ENCODE measurements at regions not wholly inside any gene's neighbourhood (a gene's known extent, or its start where the extent isn't known, plus 50 kb on each side); places are given as distances from the start of the nearest gene placed in this dataset.

DNA sequence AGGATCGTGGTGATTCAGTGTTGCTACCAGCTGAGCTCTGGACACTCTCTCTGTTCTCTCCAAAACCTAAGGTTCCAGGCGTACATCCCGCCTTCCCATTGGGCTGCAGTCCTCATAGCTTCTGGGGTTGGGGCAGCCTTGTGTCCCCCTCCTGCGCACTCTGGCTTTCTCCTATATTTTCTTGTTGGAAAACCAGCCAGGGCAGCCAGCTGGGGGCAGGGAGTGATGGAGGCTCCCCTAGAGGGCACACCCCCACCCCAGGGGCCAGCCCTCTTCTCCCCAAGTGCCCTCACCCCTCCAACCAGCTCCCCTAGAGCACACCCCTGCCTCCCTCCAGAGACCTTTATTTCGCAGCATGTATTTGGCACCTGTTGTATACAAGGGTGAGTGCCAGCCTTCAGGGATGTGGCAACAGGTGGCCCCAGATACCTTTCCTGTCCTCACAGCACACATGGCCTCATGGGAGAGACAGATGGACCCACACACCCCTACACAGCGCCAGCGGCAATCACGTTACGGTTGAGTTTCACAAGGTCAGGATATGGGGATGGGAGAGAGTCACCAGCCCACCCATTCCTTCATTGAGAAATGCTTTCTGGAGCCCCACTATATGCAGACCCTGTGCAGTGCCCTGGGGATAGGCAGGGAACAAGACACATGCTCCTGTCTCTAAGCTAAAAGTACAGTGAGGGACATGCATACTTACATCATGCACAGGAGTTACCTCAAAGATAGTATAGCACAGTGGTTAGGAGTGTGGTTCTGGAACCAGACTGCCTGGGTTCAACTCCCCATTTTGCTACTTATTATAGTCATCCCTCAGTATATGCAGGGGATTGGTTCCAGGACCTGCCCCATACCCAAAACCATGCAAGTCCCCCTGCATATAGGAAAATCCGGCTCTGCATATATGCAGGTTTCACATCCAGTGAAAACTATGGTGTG lies 141.1 kb downstream of the PHETA1 start:
- intact Hi-C loops (cut with DNase I), result no loop called here
- DNase-seq, result peak in 2 of 10 donors; percentile 51 to 74

DNA sequence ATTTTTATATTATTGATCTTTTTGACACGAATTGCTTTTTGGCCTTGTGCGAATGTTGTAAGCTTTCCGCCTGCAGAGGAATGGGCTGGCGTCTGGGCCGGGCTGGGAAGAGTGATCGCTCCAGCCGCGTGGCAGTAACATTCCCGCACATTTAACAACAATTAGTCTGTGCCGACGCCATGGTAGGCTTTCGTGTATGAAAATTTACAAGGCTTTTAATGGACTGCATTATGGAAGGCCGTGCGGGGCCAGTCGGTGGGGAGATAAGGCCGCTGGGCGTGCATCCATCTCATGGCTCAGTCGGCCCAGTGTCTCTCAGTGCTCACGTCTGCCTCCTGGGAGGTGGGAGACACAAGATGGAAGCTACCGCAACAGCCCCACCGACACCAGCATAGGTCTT lies 142.2 kb downstream of the PHETA1 start:
- peak in 2 of 10 donors; percentile 24 to 31 for DNase-seq
- intact Hi-C loops (cut with DNase I), result no loop called here

DNA sequence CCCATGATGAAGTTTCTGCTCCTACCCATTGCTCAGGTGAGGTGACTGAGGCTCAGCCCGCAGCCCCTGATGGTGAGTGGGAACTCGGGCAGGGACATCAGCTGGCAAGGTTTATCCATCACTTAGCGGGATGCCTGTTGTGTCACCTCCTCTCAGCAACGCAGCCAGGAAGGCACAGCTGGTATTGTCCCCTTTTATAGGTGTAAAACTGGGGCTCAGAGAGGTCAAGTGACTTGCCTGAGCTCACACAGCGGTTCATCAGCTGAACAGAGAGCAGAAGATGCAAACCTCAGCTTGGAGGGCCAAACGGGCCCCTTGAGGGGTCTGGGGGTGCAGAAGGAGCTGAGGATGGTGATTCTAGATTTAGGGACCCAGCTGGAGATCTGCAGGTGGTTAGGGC lies 143.6 kb downstream of the PHETA1 start:
- intact Hi-C loops (cut with DNase I), result no loop called here

DNA sequence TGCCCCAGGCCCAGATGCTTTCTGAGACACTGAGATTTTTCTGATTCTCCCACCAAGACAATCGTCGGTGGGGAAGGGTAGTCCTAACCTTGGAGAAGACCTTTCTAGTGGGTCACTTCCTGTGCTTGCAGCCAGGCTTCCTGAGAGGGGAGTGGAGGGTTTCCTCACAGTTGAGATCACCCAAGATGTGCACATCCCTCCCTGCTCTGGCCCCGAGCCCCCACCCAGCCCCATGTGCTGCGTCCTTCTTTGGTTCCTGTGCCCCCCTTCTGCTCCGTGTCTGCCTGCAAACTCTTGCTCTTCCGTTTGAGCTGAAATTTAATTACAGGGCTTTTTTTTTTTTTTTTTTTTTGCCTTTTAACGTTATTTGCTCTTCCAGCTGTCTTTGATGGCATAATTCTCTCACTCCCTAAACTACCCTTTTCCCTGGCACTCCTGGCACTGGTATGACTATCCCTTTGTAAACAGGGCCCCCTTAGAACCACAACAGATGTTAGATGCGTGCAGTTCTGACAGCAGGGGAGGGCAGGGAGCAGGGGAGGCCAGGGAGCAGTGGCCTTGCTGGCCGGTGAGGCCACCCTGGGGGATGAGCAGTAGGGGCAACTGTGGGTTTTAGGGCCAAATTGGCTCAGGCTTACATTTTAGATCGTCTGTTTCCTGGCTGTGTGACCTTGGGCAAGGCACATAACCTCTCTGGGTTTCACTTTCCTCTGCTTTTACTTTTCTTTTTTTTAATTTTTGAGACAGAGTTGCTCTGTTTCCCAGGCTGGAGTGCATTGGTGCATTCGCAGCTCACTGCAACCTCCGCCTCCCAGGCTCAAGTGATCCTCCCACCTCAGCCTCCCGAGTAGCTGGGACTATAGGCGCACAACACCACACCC lies 144.5 kb downstream of the PHETA1 start:
- intact Hi-C loops (cut with DNase I), result no loop called here
- DNase-seq, result peak in 2 of 10 donors; percentile 5 to 48

More for the DNA sequence above, 143.6 kb downstream of the PHETA1 start:
- peak in 2 of 10 donors; percentile 15 to 41 for DNase-seq

DNA sequence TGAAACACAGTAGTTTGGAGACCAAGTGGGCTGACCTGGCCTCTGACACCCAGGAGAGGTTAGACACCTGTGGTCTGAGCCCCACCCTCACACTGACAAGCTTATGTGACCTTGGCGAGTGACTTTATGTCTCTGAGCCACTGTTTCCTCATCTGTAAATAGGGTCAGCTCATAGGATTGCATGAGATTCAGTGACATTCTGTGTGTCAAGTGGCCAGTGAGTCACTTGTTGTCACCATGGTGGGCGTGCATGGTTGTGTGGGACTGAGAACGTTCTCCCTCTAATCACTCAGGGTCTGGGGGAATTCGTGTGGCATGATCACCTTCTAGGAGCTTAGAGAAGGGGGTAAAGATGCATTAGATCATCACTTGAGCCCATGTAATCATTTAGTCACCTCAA lies 146.4 kb downstream of the PHETA1 start:
- DNase-seq, result peak in 2 of 10 donors; percentile 12 to 30
- intact Hi-C loops (cut with DNase I), result no loop called here

DNA sequence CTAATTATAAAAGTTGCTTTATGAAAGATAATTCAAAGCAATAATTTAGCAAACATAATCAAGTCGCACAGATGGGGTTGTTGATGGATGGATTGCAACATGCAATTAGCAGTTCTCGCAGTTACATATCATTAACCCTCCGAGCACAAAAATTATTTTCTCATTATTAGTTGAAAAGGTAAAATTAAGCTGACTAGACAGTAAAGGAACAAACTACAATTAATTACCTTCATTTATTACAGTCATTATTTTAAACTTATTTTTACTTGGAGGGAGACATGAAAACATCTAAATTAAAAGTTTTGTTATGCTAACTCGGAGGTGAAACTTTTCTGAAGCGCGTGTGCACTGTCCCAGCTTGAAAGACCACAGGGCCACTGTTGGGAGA lies 146.9 kb downstream of the PHETA1 start:
- intact Hi-C loops (cut with DNase I), result no loop called here
- peak in 1 of 10 donors; percentile 1 for DNase-seq

DNA sequence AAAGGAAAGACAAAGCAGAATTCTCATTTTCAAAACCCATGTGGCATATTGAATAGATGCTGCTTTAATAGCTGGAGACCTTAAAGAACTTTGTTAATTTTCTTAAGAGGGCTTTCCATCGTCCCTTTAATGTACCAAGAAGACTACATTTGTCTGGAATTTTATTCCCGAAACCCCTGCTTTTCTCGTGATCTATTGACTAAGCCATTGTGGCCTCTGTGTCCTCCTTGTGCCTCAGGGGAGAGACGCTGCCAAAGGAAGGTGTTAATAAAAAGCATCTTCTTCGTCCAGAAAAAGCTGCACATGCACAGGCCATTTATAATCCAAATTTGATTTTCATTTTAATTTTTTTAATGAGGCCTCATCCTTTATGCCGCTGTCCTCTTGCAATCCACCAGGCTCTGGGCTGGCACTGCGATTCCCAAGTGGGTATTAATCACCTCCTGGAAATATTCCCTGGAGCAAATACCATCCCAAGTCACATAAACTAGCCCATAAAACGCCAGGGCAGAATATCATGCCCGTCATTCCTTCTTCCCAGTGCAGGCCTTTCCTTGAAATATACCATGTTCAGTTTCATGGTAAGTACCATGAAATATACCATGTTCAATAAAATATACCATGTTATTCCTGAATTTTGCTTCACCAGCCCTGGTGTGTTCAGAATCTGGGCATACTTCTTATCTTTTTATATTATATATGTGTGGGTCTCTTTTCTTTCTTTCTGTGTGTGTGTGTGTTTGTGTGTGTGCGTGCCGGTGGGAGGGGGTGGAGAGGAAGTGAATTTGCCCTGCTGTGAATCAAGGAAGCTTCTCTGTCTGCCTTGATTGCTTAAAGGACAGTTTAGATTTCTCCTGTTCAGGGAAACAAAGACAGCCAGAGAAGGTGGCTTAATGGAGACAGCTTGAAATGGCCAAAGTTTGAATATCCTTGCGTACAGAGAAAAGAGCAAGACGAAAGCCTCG lies 147.6 kb downstream of the PHETA1 start:
- intact Hi-C loops (cut with DNase I), result no loop called here
- peak in 2 of 10 donors; percentile 7 to 27 for DNase-seq

DNA sequence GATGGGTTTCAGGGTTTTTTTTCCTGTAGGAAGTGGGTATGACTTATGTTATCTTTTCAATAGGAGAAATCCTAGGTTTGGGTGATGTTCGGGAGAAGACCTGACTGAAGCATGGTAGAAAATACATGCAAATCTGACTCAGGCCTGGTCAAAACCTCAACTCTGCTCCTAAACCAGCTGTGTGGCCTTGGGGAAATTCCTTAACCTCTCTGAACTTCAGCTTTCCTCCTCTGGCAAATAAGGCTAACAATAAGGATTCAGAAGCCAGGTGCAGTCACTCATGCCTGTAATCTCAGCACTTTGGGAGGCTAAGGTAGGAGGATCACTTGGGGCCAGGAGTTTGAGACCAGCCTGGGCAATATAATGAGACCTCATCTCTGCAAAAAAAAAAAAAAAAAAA lies 148.5 kb downstream of the PHETA1 start:
- intact Hi-C loops (cut with DNase I), result no loop called here

DNA sequence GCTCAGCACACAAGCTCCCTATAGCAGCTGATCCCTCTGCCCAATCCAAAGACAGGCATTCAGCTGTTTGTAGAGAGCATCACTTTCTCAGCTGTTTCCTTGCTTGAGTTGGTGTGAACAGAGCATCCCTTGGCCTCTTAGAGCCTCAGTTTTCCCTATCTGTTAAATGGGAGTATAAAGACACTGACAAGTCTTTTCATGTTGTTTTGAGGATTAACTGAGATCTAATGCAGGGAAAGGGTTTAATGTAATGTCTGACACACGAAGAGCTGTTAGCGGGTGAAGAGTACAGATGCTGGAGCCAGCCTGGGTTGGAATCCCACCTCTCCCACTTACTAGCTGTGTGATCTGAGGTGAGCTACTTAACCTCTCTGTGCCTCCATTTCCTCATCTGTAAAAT lies 149.5 kb downstream of the PHETA1 start:
- DNase-seq, result no peak
- intact Hi-C loops (cut with DNase I), result no loop called here

More for the DNA sequence above, 148.5 kb downstream of the PHETA1 start:
- DNase-seq, result no peak

DNA sequence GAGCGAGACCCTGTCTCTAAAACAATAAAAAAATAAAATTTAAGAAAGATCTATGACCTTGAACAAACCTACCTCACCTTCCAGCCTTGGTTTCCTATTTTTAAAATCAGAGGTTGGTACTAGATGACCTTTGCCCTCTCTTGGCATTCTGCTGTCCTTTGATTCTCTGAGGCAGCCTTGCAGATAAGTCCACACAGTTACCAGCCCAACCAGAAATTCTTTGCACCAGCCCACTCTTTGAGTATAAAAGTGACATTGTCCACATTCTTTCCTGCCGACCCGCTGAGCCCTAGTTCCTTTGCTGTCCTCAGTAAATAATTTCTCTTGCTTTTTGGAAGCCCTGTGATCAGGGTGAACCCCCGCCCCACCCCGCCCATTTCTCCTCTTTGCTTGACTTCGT lies 150.4 kb downstream of the PHETA1 start:
- intact Hi-C loops (cut with DNase I), result no loop called here

DNA sequence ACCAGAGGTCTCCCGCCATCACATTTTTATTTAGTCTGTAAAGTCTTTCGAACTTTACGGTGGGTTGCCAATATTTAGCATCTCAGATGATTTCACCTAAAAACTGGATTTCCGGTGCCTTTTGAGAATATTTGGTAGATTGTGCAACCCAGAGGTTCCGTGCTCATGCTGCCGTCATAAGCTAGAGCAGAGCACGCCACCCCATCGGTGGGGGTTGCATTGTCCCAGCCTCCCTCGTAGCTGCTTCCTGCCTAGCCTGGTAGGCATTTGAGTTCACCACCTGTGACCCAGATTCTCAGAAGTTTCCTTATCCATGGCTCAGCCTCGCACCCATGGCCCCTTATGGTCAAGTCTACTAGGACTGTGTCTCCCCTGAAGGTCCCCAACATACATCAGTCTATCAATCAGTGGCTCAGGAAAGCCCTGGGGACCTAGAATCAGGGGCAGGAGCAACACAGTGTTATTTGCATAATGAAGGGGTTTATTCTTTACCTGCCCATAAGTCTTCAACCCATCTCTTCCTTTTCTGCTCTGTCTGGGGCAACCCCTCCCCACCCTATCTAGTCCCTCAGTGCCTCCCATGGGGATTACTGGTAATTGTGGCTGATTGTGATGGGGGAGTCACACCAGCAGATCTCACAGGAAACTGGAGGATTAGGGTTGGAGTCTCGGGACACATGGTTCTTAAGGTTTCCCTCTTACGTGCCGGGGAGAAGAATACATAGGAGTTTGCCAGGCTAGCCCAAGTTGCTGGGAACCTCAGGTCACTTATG lies 152.3 kb downstream of the PHETA1 start:
- intact Hi-C loops (cut with DNase I), result no loop called here
- peak in 2 of 10 donors; percentile 27 to 50 for DNase-seq

More for the DNA sequence above, 150.4 kb downstream of the PHETA1 start:
- DNase-seq, result peak in 2 of 10 donors; percentile 7 to 8

DNA sequence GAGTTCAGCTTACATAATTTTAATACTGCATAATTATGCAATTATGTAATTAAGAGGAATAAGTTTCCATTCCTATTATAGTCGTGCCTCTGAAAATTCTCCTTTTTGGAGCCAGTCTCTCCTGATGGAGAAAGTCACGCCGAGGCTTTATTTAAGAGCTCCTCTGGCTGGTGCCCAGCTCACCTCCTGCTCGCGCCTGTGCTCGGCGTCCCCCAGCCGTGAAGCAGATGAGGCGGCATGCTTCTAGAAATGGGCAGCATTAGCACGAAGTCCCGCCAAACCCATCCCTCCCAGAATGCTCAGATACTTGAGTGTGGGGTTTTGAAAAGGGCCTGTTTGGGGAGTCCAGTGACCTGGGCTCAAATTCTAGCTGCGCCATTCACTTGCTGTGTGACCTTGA lies 153.0 kb downstream of the PHETA1 start:
- peak in 2 of 10 donors; percentile 73 to 88 for DNase-seq
- intact Hi-C loops (cut with DNase I), result no loop called here

DNA sequence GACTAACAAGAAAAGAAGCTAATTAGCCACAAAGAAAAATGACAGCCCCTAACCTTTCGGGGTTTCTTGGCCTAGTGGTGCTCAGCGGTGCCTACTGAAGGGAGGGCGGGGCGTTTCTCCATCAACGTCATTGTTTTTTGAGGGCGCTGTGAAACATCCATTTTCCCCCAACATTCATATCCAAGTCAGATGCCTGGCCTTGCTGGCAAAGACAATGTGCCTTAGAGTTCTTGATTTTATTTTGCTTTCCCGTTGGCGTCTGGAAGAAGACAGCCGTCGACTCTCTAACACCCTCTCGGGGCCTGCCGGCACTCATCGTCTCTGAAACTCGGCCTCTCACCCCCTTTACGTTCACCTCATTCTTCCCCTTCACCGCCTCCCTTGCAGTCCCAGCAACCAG lies 154.5 kb downstream of the PHETA1 start:
- intact Hi-C loops (cut with DNase I), result no loop called here
- peak in 2 of 10 donors; percentile 9 to 24 for DNase-seq

DNA sequence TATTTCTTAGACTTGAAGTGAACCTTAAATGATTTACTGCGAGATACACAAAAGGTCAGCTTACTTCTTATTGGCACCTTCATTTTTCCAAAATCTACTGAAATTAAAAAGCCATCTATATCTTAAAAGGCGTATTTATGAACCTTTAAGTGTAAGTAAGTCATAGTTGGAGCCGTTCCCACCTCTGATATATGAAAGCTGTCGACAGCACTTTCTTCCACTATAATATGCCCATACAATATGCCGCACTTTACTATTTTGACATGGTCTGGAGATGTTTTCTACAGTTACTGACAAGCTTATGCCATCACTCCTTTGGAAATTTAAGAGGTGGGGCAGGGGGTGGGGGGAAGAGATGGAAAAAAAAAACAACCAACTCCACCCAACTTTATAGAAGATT lies 155.3 kb downstream of the PHETA1 start:
- intact Hi-C loops (cut with DNase I), result no loop called here
- no peak for DNase-seq

DNA sequence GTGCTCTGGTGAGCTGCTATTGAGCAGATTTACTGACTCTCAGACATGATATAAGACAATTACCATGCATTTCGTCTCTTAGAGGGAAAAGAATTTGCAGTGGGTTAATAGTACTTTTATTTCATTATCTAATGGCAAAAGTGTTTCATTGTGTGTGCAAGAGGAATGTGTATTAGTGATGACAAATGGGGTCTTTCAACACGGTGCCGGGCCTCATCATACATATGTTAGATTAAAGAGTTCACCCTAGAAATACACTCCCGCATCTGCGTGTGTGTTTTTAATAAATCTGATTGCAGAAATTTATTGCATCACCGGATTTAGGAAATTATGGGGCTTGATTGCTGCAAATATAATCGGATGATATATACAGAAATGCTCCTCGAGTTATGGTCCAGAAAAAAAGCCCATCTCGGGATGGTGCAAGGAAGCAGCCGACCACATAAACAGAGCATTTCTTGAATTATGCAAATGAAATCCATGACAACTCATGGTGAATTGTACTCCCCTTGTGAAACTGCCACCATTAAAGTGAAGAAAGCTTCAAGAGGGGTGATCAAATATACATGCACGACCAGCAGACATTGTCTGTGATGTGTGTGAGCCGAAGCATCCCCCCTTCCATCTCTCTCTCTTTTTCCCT lies 156.0 kb downstream of the PHETA1 start:
- intact Hi-C loops (cut with DNase I), result no loop called here

DNA sequence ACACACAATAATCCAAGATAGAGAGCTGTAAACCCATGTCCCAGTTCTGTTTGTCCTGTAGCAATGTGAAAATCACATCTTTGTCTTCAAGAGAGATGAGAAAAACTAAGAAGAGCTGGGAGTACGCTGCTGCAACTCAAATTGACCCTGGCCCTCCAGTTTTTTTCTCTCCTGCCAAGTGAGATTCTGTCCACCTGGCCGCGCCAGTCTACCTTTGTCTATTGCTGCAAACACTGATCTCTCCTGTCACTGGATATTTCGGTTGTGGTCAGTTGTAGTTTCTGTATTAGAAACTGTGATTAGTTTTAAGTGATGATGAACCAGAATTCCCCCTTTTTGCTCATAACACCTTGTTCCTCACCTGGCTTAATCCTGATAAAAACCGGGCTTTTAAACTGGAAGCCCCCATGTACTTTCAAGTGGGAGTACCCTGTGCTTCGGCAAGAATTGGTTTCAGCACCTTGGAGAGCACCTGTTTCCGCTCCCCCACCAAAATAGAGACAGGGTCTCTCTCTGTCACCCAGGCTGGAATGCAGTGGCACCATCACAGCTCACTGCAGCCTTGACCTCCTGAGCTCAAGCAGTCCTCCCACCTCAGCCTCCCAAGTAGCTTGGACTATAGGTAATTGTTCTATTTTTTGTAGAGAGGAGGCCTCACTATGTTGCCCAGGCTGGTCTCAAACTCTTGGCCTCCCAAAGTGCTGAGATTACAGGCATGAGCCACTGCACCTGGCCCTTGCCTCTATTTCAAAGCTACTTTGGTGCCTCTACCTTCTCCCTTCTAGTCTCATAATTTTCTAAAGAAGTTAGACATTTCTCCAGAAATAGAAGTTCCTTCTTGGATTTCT lies 156.8 kb downstream of the PHETA1 start:
- intact Hi-C loops (cut with DNase I), result no loop called here
- peak in 1 of 10 donors; percentile 25 for DNase-seq

More for the DNA sequence above, 156.0 kb downstream of the PHETA1 start:
- peak in 1 of 10 donors; percentile 20 for DNase-seq

DNA sequence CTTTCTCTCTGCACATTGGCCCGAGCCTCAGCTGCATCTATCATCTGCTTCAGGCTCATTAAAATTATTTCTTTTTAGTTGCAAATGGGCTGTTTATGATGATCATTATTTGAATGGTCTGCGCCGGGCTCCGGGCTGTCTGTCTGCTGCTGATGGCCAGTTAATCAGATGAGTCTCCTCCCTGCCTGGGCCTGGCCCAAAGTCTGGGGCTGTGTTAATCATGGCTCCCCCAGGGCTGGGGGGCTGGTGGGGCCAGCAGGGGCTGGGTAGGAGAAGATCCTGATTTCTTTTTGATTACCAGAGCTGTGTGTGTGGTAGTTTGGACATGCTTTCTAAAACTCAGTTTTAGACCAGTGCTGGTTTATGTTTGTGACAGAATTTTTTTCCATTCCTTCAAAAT lies 159.1 kb downstream of the PHETA1 start:
- DNase-seq, result peak in 2 of 10 donors; percentile 59 to 70
- intact Hi-C loops (cut with DNase I), result no loop called here

DNA sequence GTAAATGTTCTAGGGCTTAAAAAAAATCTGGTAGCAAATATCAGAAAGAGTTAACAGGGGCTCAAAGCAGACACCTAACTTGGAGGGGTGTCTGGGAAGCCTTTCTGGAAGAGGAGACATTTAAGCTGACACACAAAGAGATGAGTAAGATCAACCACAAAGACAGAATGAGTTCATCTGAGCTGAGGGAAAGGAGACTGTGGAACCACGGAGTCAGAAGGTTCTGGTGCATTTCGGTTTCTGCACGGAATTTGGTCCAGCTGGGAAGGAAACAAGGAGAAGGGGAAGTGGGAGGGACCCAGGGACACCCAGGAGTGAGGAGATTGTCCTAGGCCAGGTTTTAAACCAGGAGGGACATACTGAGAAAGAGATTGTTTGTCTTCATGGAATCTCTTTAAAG lies 161.1 kb downstream of the PHETA1 start:
- intact Hi-C loops (cut with DNase I), result no loop called here

More for the DNA sequence above, 161.1 kb downstream of the PHETA1 start:
- DNase-seq, result peak in 1 of 10 donors; percentile 14

All from posterior cingulate gyrus (tissue), 11 donors.